NOMO-1 (cell line): ENCODE measurements at regions not wholly inside any gene's neighbourhood (a gene's known extent, or its start where the extent isn't known, plus 50 kb on each side); places are given as distances from the start of the nearest gene placed in this dataset.

Experiments used
- DNase-seq, 2 experiments: peaks; one replicate each; lab custom pipeline; 2025; ENCODE audit not compliant: unreplicated experiment in 2 of 2; lab: John Stamatoyannopoulos, UW

- no peak for DNase-seq
These were observed 250.5 kb upstream of the PCDH15 start for GRCh38 chr10:55051515-55051914.

- DNase-seq: no peak
These were observed 247.9 kb upstream of the PCDH15 start for GRCh38 chr10:55048830-55049498.

GRCh38 chr10:55043540-55043939, 242.5 kb upstream of the PCDH15 start:
- DNase-seq: no peak

GRCh38 chr10:55033061-55033460, 232.0 kb upstream of the PCDH15 start:
- no peak for DNase-seq

GRCh38 chr10:55024713-55025112, 223.7 kb upstream of the PCDH15 start:
- DNase-seq: peak in 1 of 2 experiments; percentile 4

- no peak for DNase-seq
These were observed 218.4 kb upstream of the PCDH15 start for GRCh38 chr10:55019439-55019838.

GRCh38 chr10:55013318-55013717, 212.3 kb upstream of the PCDH15 start:
- no peak for DNase-seq

- no peak for DNase-seq
These were observed 201.4 kb upstream of the PCDH15 start for GRCh38 chr10:55002420-55002819.

GRCh38 chr10:55001422-55001821, 200.4 kb upstream of the PCDH15 start:
- DNase-seq: no peak

GRCh38 chr10:54993148-54993547, 192.1 kb upstream of the PCDH15 start:
- DNase-seq: no peak

- peak in 1 of 2 experiments; percentile 2 for DNase-seq
These were observed 184.7 kb upstream of the PCDH15 start for GRCh38 chr10:54985732-54986131.

- DNase-seq: no peak
These were observed 182.2 kb upstream of the PCDH15 start for GRCh38 chr10:54983255-54983654.

- no peak for DNase-seq
These were observed 161.3 kb upstream of the PCDH15 start for GRCh38 chr10:54962134-54962900.

- DNase-seq: no peak
These were observed 160.0 kb upstream of the PCDH15 start for GRCh38 chr10:54961040-54961439.

GRCh38 chr10:54958844-54959243, 157.8 kb upstream of the PCDH15 start:
- DNase-seq: no peak

- no peak for DNase-seq
These were observed 146.6 kb upstream of the PCDH15 start for GRCh38 chr10:54947605-54948004.

- DNase-seq: no peak
These were observed 139.4 kb upstream of the PCDH15 start for GRCh38 chr10:54940418-54940817.

GRCh38 chr10:54914049-54914448, 113.0 kb upstream of the PCDH15 start:
- no peak for DNase-seq

- no peak for DNase-seq
These were observed 108.1 kb upstream of the PCDH15 start for GRCh38 chr10:54909165-54909564.

GRCh38 chr10:54908019-54908418, 107.0 kb upstream of the PCDH15 start:
- DNase-seq: no peak

- DNase-seq: no peak
These were observed 105.9 kb upstream of the PCDH15 start for GRCh38 chr10:54906940-54907339.

GRCh38 chr10:54905578-54906192, 104.7 kb upstream of the PCDH15 start:
- no peak for DNase-seq
